Liver (tissue), 8 donors: ENCODE measurements at regions not wholly inside any gene's neighbourhood (a gene's known extent, or its start where the extent isn't known, plus 50 kb on each side); places are given as distances from the start of the nearest gene placed in this dataset.

Experiments used
- DNase-seq: peaks from one replicate; pipeline ENCODE4 v3.0.0-alpha.2; 2017; ENCODE audit warnings: low spot score
- H3K27ac ChIP-seq, 2 donors: one replicate each; pipeline ENCODE4 v1.7.0; 2013; ENCODE audit warnings: inconsistent platforms in 2 of 2, low read length in 2 of 2, control low read depth in 1 of 2, low read depth in 1 of 2, mild to moderate bottlenecking in 1 of 2
- H3K27me3 ChIP-seq, 4 donors: one replicate each; pipeline versions ENCODE4 v1.6.1 to v1.7.0; 2013; ENCODE audit warnings: low read length in 3 of 4, inconsistent platforms in 1 of 4, mild to moderate bottlenecking in 1 of 4, moderate library complexity in 1 of 4; ENCODE audit not compliant: control insufficient read depth in 4 of 4, insufficient read depth in 4 of 4
- H3K36me3 ChIP-seq, 4 donors: one replicate each; pipeline versions ENCODE4 v1.6.1 to v1.7.0; 2013; ENCODE audit warnings: low read length in 3 of 4, mild to moderate bottlenecking in 3 of 4, low read depth in 1 of 4, moderate library complexity in 1 of 4; ENCODE audit not compliant: control insufficient read depth in 4 of 4, insufficient read depth in 3 of 4
- H3K4me1 ChIP-seq, 4 donors: one replicate each; pipeline versions ENCODE4 v1.6.1 to v1.7.0; 2013; ENCODE audit warnings: low read length in 3 of 4, mild to moderate bottlenecking in 3 of 4, moderate library complexity in 1 of 4; ENCODE audit not compliant: control insufficient read depth in 4 of 4, insufficient read depth in 4 of 4
- H3K4me3 ChIP-seq, 3 donors: one replicate each; pipeline versions ENCODE4 v1.6.1 to v1.7.0; 2013; ENCODE audit warnings: low read length in 3 of 3, control low read depth in 1 of 3, low read depth in 1 of 3, mild to moderate bottlenecking in 1 of 3
- H3K9ac ChIP-seq, 2 donors: one replicate each; pipeline ENCODE4 v1.7.0; 2013; ENCODE audit warnings: low read length in 2 of 2, mild to moderate bottlenecking in 2 of 2, moderate library complexity in 2 of 2, control low read depth in 1 of 2, low read depth in 1 of 2
- H3K9me3 ChIP-seq, 4 donors: one replicate each; pipeline versions ENCODE4 v1.6.1 to v1.7.0; 2013; ENCODE audit warnings: low read length in 3 of 4; ENCODE audit not compliant: control insufficient read depth in 4 of 4
- ATF3 ChIP-seq: IDR thresholded peaks from 2 replicates; pipeline ENCODE4 v1.6.1; 2016; ENCODE audit warnings: antibody characterized with exemption
- CTCF ChIP-seq: fragments of 150-350 bp; IDR thresholded peaks from 2 replicates; pipeline ENCODE4 v1.5.1; 2017; ENCODE audit warnings: improper control_type of control experiment, low read depth, low read length; ENCODE audit not compliant: missing input control
- EGR1 ChIP-seq, 2 donors: IDR thresholded peaks; 2 replicates each; pipeline ENCODE4 v1.6.1; 2016 to 2018; ENCODE audit warnings: antibody characterized with exemption in 2 of 2, low read depth in 2 of 2
- FOXA1 ChIP-seq: IDR thresholded peaks from 2 replicates; pipeline ENCODE4 v1.6.1; 2016; ENCODE audit warnings: antibody characterized with exemption
- FOXA2 ChIP-seq: IDR thresholded peaks from 2 replicates; pipeline ENCODE4 v1.6.1; 2016; ENCODE audit warnings: antibody characterized with exemption
- GABPA ChIP-seq, 2 donors: IDR thresholded peaks in 1 of 2; conservative IDR thresholded peaks in 1 of 2; 2 replicates each; pipeline ENCODE4 v1.6.1; 2016; ENCODE audit warnings: antibody characterized with exemption in 2 of 2, mild to moderate bottlenecking in 1 of 2, moderate library complexity in 1 of 2
- HNF4A ChIP-seq, 2 donors: conservative IDR thresholded peaks; 2 replicates each; pipeline ENCODE4 v1.6.1; 2016; ENCODE audit warnings: antibody characterized with exemption in 2 of 2, mild to moderate bottlenecking in 2 of 2
- HNF4G ChIP-seq: IDR thresholded peaks from 2 replicates; pipeline ENCODE4 v1.6.1; 2016; ENCODE audit warnings: antibody characterized with exemption
- JUND ChIP-seq, 2 donors: IDR thresholded peaks; 2 replicates each; pipeline ENCODE4 v1.6.1; 2016; ENCODE audit warnings: antibody characterized with exemption in 2 of 2
- MAX ChIP-seq: IDR thresholded peaks from 2 replicates; pipeline ENCODE4 v1.6.1; 2016; ENCODE audit warnings: antibody characterized with exemption
- NR2F2 ChIP-seq: IDR thresholded peaks from 2 replicates; pipeline ENCODE4 v1.6.1; 2016; ENCODE audit warnings: antibody characterized with exemption
- RAD21 ChIP-seq, 2 donors: IDR thresholded peaks; 2 replicates each; pipeline ENCODE4 v1.6.1; 2016; ENCODE audit warnings: antibody characterized with exemption in 2 of 2, mild to moderate bottlenecking in 2 of 2
- RXRA ChIP-seq, 2 donors: IDR thresholded peaks; 2 replicates each; pipeline ENCODE4 v1.6.1; 2017 to 2018; ENCODE audit warnings: antibody characterized with exemption in 2 of 2, mild to moderate bottlenecking in 1 of 2
- SP1 ChIP-seq: IDR thresholded peaks from 2 replicates; pipeline ENCODE4 v1.6.1; 2018; ENCODE audit warnings: antibody characterized with exemption, mild to moderate bottlenecking
- TAF1 ChIP-seq: conservative IDR thresholded peaks from 2 replicates; pipeline ENCODE4 v1.6.1; 2016; ENCODE audit warnings: antibody characterized with exemption, mild to moderate bottlenecking
- YY1 ChIP-seq: IDR thresholded peaks from 2 replicates; pipeline ENCODE4 v1.6.1; 2016; ENCODE audit warnings: antibody characterized with exemption, mild to moderate bottlenecking
- ZBTB33 ChIP-seq: IDR thresholded peaks from 2 replicates; pipeline ENCODE4 v1.6.1; 2016; ENCODE audit warnings: antibody characterized with exemption
- WGBS: extraction: QIAGEN DNeasy Blood & Tissue Kit; methylation state at CpG from one replicate; pipeline ENCODE4 v1.1.7; 2013; 5-methylcytosine and 5-hydroxymethylcytosine counted together
- TF ChIP-seq, protein P1 (sequence below): IDR thresholded peaks from 2 replicates; pipeline ENCODE4 v1.6.1; 2016; ENCODE audit warnings: antibody characterized with exemption, mild to moderate bottlenecking
- donor health status: healthy.
- donor health status: healthy.
- donor health status: healthy.
- donor health status: healthy.
- donor health status: healthy.

- TF ChIP-seq ZBTB33 (no peak), HNF4A (conservative IDR thresholded peaks at IDR 0.05) (no peak), FOXA1 (no peak)
These were observed 745.5 kb downstream of the NR2F2 start (continued) for GRCh38 chr15:97076011-97076410.

- no peak overlapping the region for H3K27ac ChIP-seq
- no peaks in the 10 kb centered on the region for H3K36me3 ChIP-seq
- H3K4me1 ChIP-seq: no peaks in the 10 kb centered on the region
- TF ChIP-seq FOXA1 (no peak), GABPA (IDR thresholded peaks at IDR 0.05 in 1 of 2, conservative IDR thresholded peaks at IDR 0.05 in 1 of 2) (no peak), HNF4A (conservative IDR thresholded peaks at IDR 0.05) (no peak), CTCF (no peak), MAX (no peak), RAD21 (IDR thresholded peaks at IDR 0.05) (no peak), ZBTB33 (no peak), FOXA2 (no peak), NR2F2 (no peak), SP1 (no peak), EGR1 (IDR thresholded peaks at IDR 0.05; ENCODE audit: low read depth in 2 of 2) (no peak), TAF1 (no peak), HNF4G (no peak), JUND (IDR thresholded peaks at IDR 0.05) (no peak), RXRA (IDR thresholded peaks at IDR 0.05) (no peak), ATF3 (no peak), YY1 (no peak)
- TF ChIP-seq, protein P1, sequence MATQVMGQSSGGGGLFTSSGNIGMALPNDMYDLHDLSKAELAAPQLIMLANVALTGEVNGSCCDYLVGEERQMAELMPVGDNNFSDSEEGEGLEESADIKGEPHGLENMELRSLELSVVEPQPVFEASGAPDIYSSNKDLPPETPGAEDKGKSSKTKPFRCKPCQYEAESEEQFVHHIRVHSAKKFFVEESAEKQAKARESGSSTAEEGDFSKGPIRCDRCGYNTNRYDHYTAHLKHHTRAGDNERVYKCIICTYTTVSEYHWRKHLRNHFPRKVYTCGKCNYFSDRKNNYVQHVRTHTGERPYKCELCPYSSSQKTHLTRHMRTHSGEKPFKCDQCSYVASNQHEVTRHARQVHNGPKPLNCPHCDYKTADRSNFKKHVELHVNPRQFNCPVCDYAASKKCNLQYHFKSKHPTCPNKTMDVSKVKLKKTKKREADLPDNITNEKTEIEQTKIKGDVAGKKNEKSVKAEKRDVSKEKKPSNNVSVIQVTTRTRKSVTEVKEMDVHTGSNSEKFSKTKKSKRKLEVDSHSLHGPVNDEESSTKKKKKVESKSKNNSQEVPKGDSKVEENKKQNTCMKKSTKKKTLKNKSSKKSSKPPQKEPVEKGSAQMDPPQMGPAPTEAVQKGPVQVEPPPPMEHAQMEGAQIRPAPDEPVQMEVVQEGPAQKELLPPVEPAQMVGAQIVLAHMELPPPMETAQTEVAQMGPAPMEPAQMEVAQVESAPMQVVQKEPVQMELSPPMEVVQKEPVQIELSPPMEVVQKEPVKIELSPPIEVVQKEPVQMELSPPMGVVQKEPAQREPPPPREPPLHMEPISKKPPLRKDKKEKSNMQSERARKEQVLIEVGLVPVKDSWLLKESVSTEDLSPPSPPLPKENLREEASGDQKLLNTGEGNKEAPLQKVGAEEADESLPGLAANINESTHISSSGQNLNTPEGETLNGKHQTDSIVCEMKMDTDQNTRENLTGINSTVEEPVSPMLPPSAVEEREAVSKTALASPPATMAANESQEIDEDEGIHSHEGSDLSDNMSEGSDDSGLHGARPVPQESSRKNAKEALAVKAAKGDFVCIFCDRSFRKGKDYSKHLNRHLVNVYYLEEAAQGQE: no peak
- no peak overlapping the region for H3K9ac ChIP-seq
- 40% methylated on average over 2 of the region's 2 CpGs for WGBS
- H3K4me3 ChIP-seq: no peak overlapping the region
- H3K27me3 ChIP-seq: no peaks in the 10 kb centered on the region
- peaks cover 1 to 9% (median 3%) of the 10 kb centered on the region in 4 donors for H3K9me3 ChIP-seq
- DNase-seq: no peak
These were observed 747.5 kb downstream of the NR2F2 start for GRCh38 chr15:97077975-97078374.
